ENCODE measurements at regions not wholly inside any gene's neighbourhood (a gene's known extent, or its start where the extent isn't known, plus 50 kb on each side); places are given as distances from the start of the nearest gene placed in this dataset.

- H2AFZ ChIP-seq, result no peak overlapping the region
- TF ChIP-seq, protein P1, sequence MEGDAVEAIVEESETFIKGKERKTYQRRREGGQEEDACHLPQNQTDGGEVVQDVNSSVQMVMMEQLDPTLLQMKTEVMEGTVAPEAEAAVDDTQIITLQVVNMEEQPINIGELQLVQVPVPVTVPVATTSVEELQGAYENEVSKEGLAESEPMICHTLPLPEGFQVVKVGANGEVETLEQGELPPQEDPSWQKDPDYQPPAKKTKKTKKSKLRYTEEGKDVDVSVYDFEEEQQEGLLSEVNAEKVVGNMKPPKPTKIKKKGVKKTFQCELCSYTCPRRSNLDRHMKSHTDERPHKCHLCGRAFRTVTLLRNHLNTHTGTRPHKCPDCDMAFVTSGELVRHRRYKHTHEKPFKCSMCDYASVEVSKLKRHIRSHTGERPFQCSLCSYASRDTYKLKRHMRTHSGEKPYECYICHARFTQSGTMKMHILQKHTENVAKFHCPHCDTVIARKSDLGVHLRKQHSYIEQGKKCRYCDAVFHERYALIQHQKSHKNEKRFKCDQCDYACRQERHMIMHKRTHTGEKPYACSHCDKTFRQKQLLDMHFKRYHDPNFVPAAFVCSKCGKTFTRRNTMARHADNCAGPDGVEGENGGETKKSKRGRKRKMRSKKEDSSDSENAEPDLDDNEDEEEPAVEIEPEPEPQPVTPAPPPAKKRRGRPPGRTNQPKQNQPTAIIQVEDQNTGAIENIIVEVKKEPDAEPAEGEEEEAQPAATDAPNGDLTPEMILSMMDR (IDR thresholded peaks at IDR 0.05), result no peak
- no peak overlapping the region for H3K4me3 ChIP-seq (ENCODE audit: low read depth, low read length)
- H3K36me3 ChIP-seq (ENCODE audit: control insufficient read depth, insufficient read depth, low read length), result no peaks in the 10 kb centered on the region
- H3K27me3 ChIP-seq (ENCODE audit: control insufficient read depth, insufficient read depth, low read length), result no peaks in the 10 kb centered on the region
- H3K9me3 ChIP-seq (ENCODE audit: control insufficient read depth, low read length), result no peaks in the 10 kb centered on the region
- no peak overlapping the region for H3K4me2 ChIP-seq (ENCODE audit: low read length)
- no peaks in the 10 kb centered on the region for H3K4me1 ChIP-seq
- no peak overlapping the region for H3K27ac ChIP-seq
- no peaks in the 10 kb centered on the region for H3K79me2 ChIP-seq
- no peak overlapping the region for H3K9ac ChIP-seq
Observed at GRCh38 chr13:111064661-111065060, 50.4 kb upstream of the ARHGEF7 start.

GRCh38 chr13:111062966-111063365, 52.1 kb upstream of the ARHGEF7 start:
- Histone ChIP-seq H2AFZ (no peak overlapping the region), H3K9ac (no peak overlapping the region), H3K4me3 (ENCODE audit: low read depth, low read length) (no peak overlapping the region), H3K27me3 (ENCODE audit: control insufficient read depth, insufficient read depth, low read length) (no peaks in the 10 kb centered on the region), H3K4me2 (ENCODE audit: low read length) (no peak overlapping the region), H3K9me3 (ENCODE audit: control insufficient read depth, low read length) (no peaks in the 10 kb centered on the region), H3K79me2 (no peaks in the 10 kb centered on the region), H3K27ac (no peak overlapping the region), H3K36me3 (ENCODE audit: control insufficient read depth, insufficient read depth, low read length) (no peaks in the 10 kb centered on the region), H3K4me1 (no peaks in the 10 kb centered on the region)
- TF ChIP-seq, protein P1 (IDR thresholded peaks at IDR 0.05), result no peak

DNA sequence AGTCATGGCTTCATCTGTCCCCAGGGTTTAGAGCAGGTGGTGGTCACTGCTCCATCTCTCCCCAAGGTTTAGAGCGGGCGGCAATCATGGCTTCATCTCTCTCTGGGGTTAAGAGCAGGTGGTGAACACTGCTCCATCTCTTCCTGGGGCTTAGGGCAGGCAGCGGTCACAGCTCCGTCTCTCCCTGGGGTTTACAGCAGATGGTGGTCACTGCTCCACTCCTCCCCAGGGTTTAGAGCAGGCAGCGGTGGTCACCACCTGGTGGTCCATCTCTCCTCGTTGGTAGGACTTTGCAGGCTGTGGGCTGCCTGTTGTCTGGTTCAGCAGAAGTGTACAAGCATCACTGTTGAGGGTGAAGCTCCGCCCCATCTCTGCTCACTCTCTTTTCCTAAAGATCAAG, 52.8 kb upstream of the ARHGEF7 start:
- Histone ChIP-seq H3K4me3 (ENCODE audit: low read depth, low read length) (no peak overlapping the region), H2AFZ (no peak overlapping the region), H3K9me3 (ENCODE audit: control insufficient read depth, low read length) (no peaks in the 10 kb centered on the region), H3K27ac (no peak overlapping the region), H3K27me3 (ENCODE audit: control insufficient read depth, insufficient read depth, low read length) (no peaks in the 10 kb centered on the region), H3K4me2 (ENCODE audit: low read length) (no peak overlapping the region), H3K4me1 (no peaks in the 10 kb centered on the region), H3K36me3 (ENCODE audit: control insufficient read depth, insufficient read depth, low read length) (no peaks in the 10 kb centered on the region), H3K79me2 (no peaks in the 10 kb centered on the region), H3K9ac (no peak overlapping the region)
- TF ChIP-seq, protein P1 (IDR thresholded peaks at IDR 0.05), result no peak

DNA sequence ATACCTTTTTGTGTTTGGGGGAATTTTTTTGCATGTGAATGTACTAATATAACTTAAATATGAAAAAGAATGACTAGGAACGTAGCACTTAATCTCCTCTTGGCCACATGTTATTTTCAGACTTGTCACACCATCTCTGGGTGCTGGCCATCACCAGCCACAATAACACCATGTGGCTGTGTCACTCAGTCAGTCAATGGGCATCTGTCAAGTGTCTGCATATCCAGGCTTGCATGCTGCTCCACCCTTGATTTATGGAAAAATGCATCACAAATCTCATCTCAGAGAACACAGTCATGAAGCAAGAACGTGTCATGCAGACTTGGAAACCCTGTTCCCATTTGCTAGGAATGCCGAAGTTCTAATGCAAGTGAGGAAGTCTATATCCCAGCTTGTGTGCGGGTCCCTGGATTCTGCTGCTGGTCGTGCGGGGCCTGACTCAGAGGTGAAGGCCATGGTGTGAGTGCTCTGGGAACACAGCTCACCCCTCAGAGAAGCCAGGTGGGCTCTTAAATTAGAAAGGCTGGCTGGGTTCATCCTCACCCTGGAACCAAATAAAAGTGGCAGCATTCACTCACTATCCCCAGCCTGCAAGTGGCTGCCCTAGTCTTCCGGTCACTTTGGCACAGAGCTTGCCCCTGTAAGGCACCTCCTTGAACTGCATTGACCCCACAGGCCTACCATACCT, 53.6 kb upstream of the ARHGEF7 start:
- no peaks in the 10 kb centered on the region for H3K79me2 ChIP-seq
- no peaks in the 10 kb centered on the region for H3K9me3 ChIP-seq (ENCODE audit: control insufficient read depth, low read length)
- no peak overlapping the region for H3K4me3 ChIP-seq (ENCODE audit: low read depth, low read length)
- H3K27ac ChIP-seq, result no peak overlapping the region
- no peak overlapping the region for H2AFZ ChIP-seq
- H3K36me3 ChIP-seq (ENCODE audit: control insufficient read depth, insufficient read depth, low read length), result no peaks in the 10 kb centered on the region
- H3K9ac ChIP-seq, result no peak overlapping the region
- H3K4me2 ChIP-seq (ENCODE audit: low read length), result no peak overlapping the region
- no peaks in the 10 kb centered on the region for H3K27me3 ChIP-seq (ENCODE audit: control insufficient read depth, insufficient read depth, low read length)
- TF ChIP-seq, protein P1 (IDR thresholded peaks at IDR 0.05), result no peak
- no peaks in the 10 kb centered on the region for H3K4me1 ChIP-seq
